ENCODE measurements at regions not wholly inside any gene's neighbourhood (a gene's known extent, or its start where the extent isn't known, plus 50 kb on each side); places are given as distances from the start of the nearest gene placed in this dataset.

DNA sequence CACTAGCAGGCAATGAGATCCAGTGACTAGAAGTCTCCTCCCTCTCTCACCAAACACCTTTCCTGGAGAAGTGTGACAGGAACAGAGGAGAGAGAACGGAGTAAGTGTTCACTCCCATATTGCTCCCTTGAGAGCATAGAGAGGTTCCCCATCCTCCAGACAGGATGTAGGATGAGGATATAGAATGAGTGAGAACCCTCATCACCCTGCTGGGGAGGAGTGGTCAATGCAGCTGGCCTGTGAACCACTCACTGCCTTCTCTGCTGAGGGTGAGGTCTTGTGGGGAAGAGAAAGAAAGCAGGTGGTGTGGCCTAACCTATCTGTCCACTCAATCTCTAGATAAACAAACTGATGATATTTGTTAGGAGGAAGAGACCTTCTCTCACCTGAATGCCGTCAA is 386.6 kb downstream of the PCDH20 start:
- TF ChIP-seq ESRRG (CRISPR knock-in tag; IDR thresholded peaks at IDR 0.05) (no peak), ZNF565 (CRISPR knock-in tag; conservative IDR thresholded peaks at IDR 0.05; ENCODE audit: low read depth) (no peak), GLIS3 (CRISPR knock-in tag; IDR thresholded peaks at IDR 0.05) (no peak), CSDC2 (CRISPR knock-in tag; IDR thresholded peaks at IDR 0.05) (no peak), ZFP3 (CRISPR knock-in tag; IDR thresholded peaks at IDR 0.05) (no peak), RARB (CRISPR knock-in tag; IDR thresholded peaks at IDR 0.05) (no peak), TCF4 (CRISPR knock-in tag; IDR thresholded peaks at IDR 0.05; ENCODE audit: borderline replicate concordance) (no peak), ZNF8 (CRISPR knock-in tag; IDR thresholded peaks at IDR 0.05) (no peak), ZFP30 (CRISPR knock-in tag; IDR thresholded peaks at IDR 0.05) (no peak)
- TF ChIP-seq, protein P1, sequence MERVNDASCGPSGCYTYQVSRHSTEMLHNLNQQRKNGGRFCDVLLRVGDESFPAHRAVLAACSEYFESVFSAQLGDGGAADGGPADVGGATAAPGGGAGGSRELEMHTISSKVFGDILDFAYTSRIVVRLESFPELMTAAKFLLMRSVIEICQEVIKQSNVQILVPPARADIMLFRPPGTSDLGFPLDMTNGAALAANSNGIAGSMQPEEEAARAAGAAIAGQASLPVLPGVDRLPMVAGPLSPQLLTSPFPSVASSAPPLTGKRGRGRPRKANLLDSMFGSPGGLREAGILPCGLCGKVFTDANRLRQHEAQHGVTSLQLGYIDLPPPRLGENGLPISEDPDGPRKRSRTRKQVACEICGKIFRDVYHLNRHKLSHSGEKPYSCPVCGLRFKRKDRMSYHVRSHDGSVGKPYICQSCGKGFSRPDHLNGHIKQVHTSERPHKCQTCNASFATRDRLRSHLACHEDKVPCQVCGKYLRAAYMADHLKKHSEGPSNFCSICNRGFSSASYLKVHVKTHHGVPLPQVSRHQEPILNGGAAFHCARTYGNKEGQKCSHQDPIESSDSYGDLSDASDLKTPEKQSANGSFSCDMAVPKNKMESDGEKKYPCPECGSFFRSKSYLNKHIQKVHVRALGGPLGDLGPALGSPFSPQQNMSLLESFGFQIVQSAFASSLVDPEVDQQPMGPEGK (CRISPR knock-in tag; IDR thresholded peaks at IDR 0.05; ENCODE audit: borderline replicate concordance): no peak
- TF ChIP-seq, protein P2, sequence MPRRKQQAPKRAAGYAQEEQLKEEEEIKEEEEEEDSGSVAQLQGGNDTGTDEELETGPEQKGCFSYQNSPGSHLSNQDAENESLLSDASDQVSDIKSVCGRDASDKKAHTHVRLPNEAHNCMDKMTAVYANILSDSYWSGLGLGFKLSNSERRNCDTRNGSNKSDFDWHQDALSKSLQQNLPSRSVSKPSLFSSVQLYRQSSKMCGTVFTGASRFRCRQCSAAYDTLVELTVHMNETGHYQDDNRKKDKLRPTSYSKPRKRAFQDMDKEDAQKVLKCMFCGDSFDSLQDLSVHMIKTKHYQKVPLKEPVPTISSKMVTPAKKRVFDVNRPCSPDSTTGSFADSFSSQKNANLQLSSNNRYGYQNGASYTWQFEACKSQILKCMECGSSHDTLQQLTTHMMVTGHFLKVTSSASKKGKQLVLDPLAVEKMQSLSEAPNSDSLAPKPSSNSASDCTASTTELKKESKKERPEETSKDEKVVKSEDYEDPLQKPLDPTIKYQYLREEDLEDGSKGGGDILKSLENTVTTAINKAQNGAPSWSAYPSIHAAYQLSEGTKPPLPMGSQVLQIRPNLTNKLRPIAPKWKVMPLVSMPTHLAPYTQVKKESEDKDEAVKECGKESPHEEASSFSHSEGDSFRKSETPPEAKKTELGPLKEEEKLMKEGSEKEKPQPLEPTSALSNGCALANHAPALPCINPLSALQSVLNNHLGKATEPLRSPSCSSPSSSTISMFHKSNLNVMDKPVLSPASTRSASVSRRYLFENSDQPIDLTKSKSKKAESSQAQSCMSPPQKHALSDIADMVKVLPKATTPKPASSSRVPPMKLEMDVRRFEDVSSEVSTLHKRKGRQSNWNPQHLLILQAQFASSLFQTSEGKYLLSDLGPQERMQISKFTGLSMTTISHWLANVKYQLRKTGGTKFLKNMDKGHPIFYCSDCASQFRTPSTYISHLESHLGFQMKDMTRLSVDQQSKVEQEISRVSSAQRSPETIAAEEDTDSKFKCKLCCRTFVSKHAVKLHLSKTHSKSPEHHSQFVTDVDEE (CRISPR knock-in tag; IDR thresholded peaks at IDR 0.05): no peak
- TF ChIP-seq, protein P3, sequence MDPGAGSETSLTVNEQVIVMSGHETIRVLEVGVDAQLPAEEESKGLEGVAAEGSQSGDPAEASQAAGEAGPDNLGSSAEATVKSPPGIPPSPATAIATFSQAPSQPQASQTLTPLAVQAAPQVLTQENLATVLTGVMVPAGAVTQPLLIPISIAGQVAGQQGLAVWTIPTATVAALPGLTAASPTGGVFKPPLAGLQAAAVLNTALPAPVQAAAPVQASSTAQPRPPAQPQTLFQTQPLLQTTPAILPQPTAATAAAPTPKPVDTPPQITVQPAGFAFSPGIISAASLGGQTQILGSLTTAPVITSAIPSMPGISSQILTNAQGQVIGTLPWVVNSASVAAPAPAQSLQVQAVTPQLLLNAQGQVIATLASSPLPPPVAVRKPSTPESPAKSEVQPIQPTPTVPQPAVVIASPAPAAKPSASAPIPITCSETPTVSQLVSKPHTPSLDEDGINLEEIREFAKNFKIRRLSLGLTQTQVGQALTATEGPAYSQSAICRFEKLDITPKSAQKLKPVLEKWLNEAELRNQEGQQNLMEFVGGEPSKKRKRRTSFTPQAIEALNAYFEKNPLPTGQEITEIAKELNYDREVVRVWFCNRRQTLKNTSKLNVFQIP (CRISPR knock-in tag; IDR thresholded peaks at IDR 0.05; ENCODE audit: borderline replicate concordance, low read depth): no peak

Data from SK-N-SH treated with all-trans-retinoic acid at 6 μM for 48 hours (cell line).